ENCODE measurements at regions not wholly inside any gene's neighbourhood (a gene's known extent, or its start where the extent isn't known, plus 50 kb on each side); places are given as distances from the start of the nearest gene placed in this dataset.

- TF ChIP-seq CTCF (IDR thresholded peaks at IDR 0.05) (no peak), POLR2A (IDR thresholded peaks at IDR 0.05) (no peak)
Observed at GRCh38 chr7:82594665-82595064, 151.1 kb upstream of the CACNA2D1 start.

All from uterus (tissue), 2 donors.